HG03159 (cell line): ENCODE measurements at regions not wholly inside any gene's neighbourhood (a gene's known extent, or its start where the extent isn't known, plus 50 kb on each side); places are given as distances from the start of the nearest gene placed in this dataset.

Experiments
- ATAC-seq: cut with Tn5 transposase; IDR thresholded peaks from one replicate; pipeline ENCODE4 v1.9.1; 2021; ENCODE audit warnings: mild to moderate bottlenecking, moderate library complexity; ENCODE audit not compliant: unreplicated experiment

- no peak for ATAC-seq
Measured at GRCh38 chr1:38555594-38555993, 304.0 kb downstream of the RRAGC start.

DNA sequence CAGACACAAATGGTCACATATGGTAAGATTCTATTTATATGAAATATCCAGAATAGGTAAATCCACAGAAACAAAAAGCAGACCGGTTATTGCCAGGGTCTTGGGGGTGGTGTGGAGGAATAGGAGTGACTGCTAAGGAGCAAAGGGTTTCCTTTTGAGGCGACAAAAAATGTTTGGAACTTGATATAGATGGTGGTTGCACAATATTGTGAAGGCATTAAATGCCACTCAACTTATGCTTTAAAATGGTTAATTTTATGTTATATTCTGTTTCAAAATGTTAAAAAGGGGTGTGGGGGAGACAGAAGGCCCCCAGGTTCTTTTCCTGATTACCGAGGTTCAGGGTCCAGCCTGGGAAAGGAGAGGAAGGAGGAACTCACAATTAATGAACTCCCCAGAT lies 304.4 kb downstream of the RRAGC start:
- no peak for ATAC-seq

GRCh38 chr1:38551318-38552307 lies 308.0 kb downstream of the RRAGC start:
- ATAC-seq: no peak

DNA sequence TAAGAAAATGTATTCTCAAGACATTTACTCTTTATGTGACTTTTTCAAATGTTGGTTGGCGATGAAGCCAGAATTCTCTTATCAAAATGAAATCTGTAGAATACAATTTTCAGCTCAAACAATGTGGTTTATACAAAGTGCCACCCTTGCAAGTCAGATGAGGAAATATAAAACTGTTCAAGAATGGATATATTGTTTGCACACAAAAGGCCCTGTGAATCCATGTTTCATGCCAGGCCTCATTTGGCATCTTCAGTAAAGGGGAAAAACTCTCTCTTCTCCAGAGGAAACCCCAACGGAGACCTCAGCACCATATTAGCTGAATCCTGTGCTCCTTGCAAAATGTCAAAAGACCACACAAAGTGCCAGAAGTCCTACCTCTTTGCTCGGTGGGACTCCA lies 310.4 kb downstream of the RRAGC start:
- ATAC-seq: no peak

DNA sequence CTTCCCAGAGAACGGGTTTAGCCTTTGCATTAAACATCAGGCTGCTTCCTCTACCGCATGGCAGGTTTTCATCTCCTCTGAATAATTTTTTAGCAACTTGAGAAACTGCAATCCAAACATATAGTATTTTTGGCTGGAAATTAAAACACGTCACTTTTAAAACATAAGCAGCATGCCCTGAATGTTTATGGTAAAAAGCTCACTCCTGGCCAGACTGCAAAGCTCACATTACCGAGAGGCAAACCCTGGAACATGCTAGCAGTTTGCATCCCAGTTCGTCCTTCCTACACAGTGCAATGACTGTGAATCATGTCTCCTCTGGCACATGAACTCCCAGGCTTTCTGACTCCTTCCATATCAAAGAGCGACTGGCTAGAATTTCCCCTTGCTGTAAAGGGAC lies 312.3 kb downstream of the RRAGC start:
- ATAC-seq: no peak

DNA sequence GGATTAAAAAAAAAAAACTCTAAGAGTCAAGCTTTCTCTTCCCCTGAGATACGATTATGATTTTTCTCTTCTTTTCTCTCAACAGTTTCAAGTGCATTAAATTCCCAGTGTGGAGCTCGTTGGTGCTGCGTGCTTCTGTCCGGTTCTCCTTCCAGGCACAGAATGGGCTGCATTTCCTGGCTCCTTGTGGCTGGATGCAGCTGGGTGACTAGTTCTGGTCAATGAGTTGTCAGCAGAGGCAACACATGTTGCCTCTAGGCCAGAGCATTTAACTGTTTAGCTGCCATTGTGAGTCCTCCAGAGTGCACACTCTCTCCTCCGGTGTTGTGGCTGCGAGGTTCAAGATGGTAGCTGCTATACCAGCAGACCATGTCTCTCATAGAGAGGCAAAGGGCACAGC lies 312.9 kb downstream of the RRAGC start:
- ATAC-seq: no peak

- no peak for ATAC-seq
Measured at GRCh38 chr1:38541223-38541622, 318.3 kb downstream of the RRAGC start.

- ATAC-seq: no peak
Measured at GRCh38 chr1:38539931-38540330, 319.6 kb downstream of the RRAGC start.

GRCh38 chr1:38538834-38539233 lies 320.7 kb downstream of the RRAGC start:
- ATAC-seq: no peak

GRCh38 chr1:38536089-38536488 lies 323.5 kb downstream of the RRAGC start:
- ATAC-seq: no peak

- ATAC-seq: no peak
Measured at GRCh38 chr1:38534473-38534823, 325.1 kb downstream of the RRAGC start.

DNA sequence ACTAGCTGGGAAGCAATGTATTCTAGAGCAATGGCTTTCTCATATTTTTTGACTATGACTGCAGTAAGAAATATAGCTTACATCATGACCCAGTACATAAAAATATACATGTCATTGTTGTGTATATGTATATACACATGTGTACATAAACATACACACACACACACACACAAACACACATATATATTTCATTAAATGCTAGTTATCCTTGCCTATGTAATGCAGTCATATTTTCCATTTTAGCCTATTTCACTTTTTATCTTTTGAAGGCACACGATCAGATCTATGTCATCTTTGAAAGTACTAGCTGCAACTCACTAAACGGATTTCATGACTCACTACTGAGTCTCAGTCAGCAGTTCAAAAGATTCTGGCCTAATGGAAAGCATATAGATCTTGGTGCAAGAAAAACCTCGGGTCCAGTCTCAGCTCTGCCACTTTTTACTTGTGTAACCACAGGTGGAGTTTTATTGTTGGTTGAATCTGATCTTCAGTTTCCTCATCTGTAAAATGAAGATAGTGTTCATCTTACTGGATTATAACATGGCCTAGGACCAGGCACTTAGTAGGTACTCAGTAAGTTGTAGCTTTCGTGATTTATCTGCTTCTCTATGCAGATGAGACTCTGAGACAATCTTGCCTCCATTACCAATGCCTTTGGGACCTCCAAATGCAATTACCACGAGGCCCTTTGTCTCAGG lies 325.6 kb downstream of the RRAGC start:
- no peak for ATAC-seq

GRCh38 chr1:38530957-38531356 lies 328.6 kb downstream of the RRAGC start:
- ATAC-seq: no peak

DNA sequence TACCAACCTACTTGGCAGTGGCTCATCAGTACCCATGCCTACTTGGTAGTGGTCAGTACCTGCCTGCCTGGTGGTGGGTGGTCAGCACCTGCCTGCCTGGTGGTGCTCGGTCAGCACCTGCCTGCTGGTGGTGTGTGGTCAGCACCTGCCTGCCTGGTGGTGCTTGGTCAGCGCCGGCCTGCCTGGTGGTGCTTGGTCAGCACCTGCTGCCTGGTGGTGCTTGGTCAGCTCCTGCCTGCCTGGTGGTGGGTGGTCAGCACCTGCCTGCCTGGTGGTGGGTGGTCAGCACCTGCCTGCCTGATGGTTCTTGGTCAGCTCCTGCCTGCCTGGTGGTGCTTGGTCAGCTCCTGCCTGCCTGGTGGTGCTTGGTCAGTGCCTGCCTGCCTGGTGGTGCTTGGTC lies 329.6 kb downstream of the RRAGC start:
- ATAC-seq: no peak

- no peak for ATAC-seq
Measured at GRCh38 chr1:38529391-38529790, 330.2 kb downstream of the RRAGC start.

DNA sequence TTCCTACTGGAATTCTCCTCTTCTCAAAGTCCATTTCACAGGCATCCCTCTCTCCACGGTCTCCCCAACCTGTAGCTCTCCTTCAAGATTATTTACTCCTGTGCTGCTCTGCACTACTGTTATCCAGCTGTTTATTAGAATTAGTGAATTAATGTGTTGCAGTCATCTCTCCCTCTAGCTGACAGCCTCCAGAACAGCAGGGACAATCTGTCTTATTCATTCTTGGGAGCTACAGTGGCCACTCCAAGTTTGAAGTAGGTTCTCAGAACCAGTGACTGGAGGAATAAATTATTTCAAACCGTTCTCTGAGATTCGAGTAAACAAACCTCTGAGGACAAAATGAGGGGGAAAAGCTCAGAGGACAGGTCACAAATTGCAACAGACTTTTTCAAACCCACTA lies 330.9 kb downstream of the RRAGC start:
- ATAC-seq: no peak

DNA sequence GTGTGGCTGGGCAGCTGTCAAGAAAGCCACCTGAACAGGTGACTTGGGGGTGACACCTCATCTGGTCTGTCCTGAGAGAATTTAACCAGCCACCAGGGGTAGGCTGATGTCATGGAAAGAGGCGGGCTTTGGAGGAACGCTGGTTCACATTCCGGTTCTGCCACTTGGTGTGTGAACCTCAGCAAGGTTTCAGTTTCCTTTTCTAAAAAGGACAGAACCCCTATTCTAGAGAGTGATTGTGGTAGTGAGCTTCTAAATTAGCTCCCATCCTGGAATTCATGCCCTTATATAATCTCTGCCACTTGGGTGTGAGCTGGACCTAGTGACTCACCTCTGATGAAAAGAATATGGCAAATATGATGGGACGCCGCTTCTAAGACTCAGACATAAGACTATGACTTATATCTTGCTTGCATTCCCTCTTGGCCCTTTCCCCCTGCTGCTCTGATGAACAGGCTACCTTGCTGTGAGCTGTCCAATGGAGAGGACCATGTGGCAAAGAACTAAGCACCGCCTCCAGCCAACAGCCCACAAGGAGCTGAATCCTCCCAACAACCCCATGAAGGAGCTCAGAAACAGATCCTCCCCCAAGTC lies 332.1 kb downstream of the RRAGC start:
- peak; percentile 93 for ATAC-seq

DNA sequence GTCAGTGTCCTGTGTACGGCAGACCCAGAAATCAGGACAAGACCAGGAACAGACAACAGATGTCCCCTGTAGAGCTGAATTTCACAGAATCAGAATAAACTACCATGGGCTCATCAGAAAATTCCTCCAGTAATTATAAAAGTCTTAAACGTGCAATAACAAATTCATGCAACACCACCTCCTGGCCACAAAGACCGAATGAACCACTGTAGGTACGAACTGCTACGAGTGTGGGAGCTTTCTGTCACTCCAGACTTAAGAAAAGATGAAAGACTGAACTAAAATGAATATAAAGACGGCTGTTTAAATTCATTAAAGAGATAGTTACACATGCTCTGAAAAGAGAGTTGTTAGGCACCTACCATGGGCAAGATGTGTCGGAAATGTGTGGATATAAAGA lies 333.5 kb downstream of the RRAGC start:
- no peak for ATAC-seq

GRCh38 chr1:38525343-38526043 lies 334.1 kb downstream of the RRAGC start:
- ATAC-seq: no peak

DNA sequence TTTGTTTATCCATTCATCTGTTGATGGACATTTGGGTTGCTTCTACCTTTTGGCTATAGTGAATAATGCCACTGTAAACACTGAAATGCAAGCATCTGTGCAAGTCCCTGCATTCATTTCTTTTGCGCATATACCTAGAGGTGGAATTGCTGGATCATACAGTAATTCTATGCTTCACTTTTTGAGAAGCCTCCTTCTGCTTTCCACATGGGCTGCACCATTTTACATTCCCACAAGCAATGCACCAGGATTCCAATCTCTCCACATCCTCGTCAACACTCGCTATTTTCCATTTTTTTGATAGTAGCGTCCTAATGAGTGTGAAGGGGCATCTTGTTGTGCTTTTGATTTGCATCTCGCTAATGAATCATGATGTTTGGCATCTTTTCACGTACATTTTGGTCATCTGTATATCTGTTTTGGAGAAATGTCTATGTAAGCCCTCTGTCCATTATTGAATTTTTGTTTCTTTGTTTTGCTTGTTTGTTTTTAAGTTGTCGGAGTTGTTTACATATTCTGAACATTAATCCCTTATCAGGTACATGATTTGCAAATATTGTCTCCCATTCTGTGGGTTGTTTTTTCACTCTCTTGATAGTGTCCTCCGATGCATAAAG lies 335.4 kb downstream of the RRAGC start:
- ATAC-seq: no peak

DNA sequence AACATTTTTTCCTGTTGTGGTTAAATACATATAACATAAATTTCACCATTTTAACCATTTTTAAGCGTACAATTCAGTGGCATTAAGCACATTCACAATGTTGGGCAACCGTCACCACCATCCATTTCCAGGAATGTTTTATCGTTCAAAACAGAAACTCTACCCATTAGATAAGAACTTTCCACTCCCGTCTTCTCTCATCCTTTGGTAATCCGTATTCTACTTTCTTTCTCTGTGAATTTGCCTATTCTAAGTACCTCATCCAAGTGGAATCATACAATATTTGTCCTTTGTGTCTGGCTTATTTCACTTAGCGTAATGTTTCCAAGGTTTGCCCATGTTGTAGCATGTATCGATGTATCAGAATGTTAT lies 336.0 kb downstream of the RRAGC start:
- ATAC-seq: no peak
